ENCODE measurements at regions not wholly inside any gene's neighbourhood (a gene's known extent, or its start where the extent isn't known, plus 50 kb on each side); places are given as distances from the start of the nearest gene placed in this dataset.

DNA sequence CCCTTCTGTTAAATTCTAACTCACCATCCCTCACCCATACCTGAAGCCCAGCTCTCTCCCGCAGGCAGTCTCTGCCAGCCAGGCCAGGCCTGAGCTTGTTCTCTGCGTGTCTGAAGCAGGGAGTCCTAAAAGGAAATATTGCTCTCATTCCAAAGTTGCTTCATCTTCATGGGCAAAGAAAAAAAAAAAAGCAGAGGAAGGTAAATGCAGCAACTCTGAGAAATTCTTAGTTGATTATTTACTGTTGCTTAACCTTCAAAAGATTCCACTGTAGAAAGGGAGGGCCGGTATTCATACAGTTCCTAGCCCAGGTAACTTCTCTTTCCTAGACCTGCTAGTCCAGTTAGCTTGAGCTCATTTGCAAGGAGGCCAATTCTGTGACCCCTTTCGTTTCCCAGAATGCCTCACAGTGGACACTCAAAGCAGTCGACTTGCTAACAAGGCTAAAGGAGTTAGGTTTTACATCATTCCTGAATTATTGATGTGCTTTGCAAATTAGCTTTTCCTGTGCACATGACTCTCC lies 193.5 kb upstream of the EEA1 start:
- peaks cover 28% of the 10 kb centered on the region for H3K4me1 Mint-ChIP-seq (ENCODE audit: low read depth)
- no peaks in the 10 kb centered on the region for H3K27me3 Mint-ChIP-seq (ENCODE audit: low read depth)
- H3K9me3 Mint-ChIP-seq (ENCODE audit: low read depth): no peaks in the 10 kb centered on the region
- H3K4me3 Mint-ChIP-seq (ENCODE audit: unreplicated experiment): no peak overlapping the region
- no peaks in the 10 kb centered on the region for H3K36me3 Mint-ChIP-seq (ENCODE audit: low read depth)
- DNase-seq (ENCODE audit: low spot score): no peak
- H3K27ac Mint-ChIP-seq (ENCODE audit: unreplicated experiment): no peak overlapping the region
- no peak for TF ChIP-seq CTCF (IDR thresholded peaks at IDR 0.05)

DNA sequence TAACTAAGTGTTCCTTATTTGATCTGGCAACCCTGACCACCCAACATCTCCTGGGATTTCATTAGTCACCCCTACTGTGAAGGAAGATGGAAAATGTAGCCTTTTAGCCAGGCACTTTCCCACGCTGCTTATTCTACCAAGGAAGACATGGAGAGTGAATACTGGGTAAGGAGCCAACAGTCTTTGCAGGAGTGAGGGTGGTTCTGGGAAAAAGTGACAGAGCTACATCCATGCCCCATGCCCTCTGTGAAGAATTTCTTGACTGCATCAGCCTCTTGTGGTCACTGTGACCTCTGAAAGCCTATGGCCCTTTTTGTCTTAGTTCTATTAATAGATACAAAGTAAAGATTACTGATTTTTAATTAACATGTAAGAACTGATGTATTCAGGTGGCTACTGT lies 196.0 kb upstream of the EEA1 start:
- Mint-ChIP-seq H3K36me3 (ENCODE audit: low read depth) (no peaks in the 10 kb centered on the region), H3K9me3 (ENCODE audit: low read depth) (no peaks in the 10 kb centered on the region), H3K4me3 (ENCODE audit: unreplicated experiment) (no peak overlapping the region), H3K27ac (ENCODE audit: unreplicated experiment) (no peak overlapping the region), H3K27me3 (ENCODE audit: low read depth) (no peaks in the 10 kb centered on the region), H3K4me1 (ENCODE audit: low read depth) (peaks cover 33% of the 10 kb centered on the region)
- no peak for TF ChIP-seq CTCF (IDR thresholded peaks at IDR 0.05)
- DNase-seq (ENCODE audit: low spot score): no peak

- Mint-ChIP-seq H3K27me3 (ENCODE audit: low read depth) (no peaks in the 10 kb centered on the region), H3K9me3 (ENCODE audit: low read depth) (no peaks in the 10 kb centered on the region), H3K4me3 (ENCODE audit: unreplicated experiment) (no peak overlapping the region), H3K27ac (ENCODE audit: unreplicated experiment) (no peak overlapping the region), H3K36me3 (ENCODE audit: low read depth) (no peaks in the 10 kb centered on the region), H3K4me1 (ENCODE audit: low read depth) (peaks cover 33% of the 10 kb centered on the region)
- TF ChIP-seq CTCF (IDR thresholded peaks at IDR 0.05): no peak
- no peak for DNase-seq (ENCODE audit: low spot score)
Measured at GRCh38 chr12:93126069-93126474, 197.0 kb upstream of the EEA1 start.

GRCh38 chr12:93127107-93127560 lies 198.0 kb upstream of the EEA1 start:
- H3K4me3 Mint-ChIP-seq (ENCODE audit: unreplicated experiment): peak overlapping the region; percentile 20
- peaks cover 31% of the 10 kb centered on the region for H3K4me1 Mint-ChIP-seq (ENCODE audit: low read depth)
- H3K36me3 Mint-ChIP-seq (ENCODE audit: low read depth): no peaks in the 10 kb centered on the region
- no peak for DNase-seq (ENCODE audit: low spot score)
- H3K9me3 Mint-ChIP-seq (ENCODE audit: low read depth): no peaks in the 10 kb centered on the region
- peak overlapping the region; percentile 78 for H3K27ac Mint-ChIP-seq (ENCODE audit: unreplicated experiment)
- no peak for TF ChIP-seq CTCF (IDR thresholded peaks at IDR 0.05)
- no peaks in the 10 kb centered on the region for H3K27me3 Mint-ChIP-seq (ENCODE audit: low read depth)

GRCh38 chr12:93127582-93128331 lies 198.7 kb upstream of the EEA1 start:
- peak overlapping the region; percentile 78 for H3K27ac Mint-ChIP-seq (ENCODE audit: unreplicated experiment)
- peaks cover 24% of the 10 kb centered on the region for H3K4me1 Mint-ChIP-seq (ENCODE audit: low read depth)
- no peaks in the 10 kb centered on the region for H3K27me3 Mint-ChIP-seq (ENCODE audit: low read depth)
- no peak for DNase-seq (ENCODE audit: low spot score)
- TF ChIP-seq CTCF (IDR thresholded peaks at IDR 0.05): peak; percentile 70
- H3K4me3 Mint-ChIP-seq (ENCODE audit: unreplicated experiment): peak overlapping the region; percentile 20
- no peaks in the 10 kb centered on the region for H3K36me3 Mint-ChIP-seq (ENCODE audit: low read depth)
- H3K9me3 Mint-ChIP-seq (ENCODE audit: low read depth): no peaks in the 10 kb centered on the region
